ENCODE measurements at regions not wholly inside any gene's neighbourhood (a gene's known extent, or its start where the extent isn't known, plus 50 kb on each side); places are given as distances from the start of the nearest gene placed in this dataset.
"Not testable (repeated sequence)": the region's sequence is repeated elsewhere in the genome, so short reads cannot be mapped to it uniquely, and the experiment has no call there.

DNA sequence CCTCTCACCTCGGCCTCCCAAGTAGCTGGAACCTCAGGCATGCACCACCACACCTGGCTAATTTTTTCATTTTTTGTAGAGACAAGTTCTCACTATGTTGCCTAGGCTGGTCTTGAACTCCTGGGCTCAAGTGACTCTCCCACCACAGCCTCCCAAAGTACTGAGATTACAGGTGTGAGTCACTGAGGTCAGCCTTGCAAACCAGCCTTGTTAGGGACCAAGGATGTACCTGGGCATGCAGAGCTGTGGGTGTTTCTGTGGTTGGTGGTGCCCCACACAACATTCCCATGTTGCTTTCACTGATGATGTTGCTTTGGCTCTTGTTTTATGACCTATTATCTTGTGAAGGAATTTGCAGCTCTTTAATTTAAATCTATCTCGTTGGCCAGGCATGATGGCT lies 54.8 kb downstream of the OTUD1 start:
- DNase-seq: no peak

DNA sequence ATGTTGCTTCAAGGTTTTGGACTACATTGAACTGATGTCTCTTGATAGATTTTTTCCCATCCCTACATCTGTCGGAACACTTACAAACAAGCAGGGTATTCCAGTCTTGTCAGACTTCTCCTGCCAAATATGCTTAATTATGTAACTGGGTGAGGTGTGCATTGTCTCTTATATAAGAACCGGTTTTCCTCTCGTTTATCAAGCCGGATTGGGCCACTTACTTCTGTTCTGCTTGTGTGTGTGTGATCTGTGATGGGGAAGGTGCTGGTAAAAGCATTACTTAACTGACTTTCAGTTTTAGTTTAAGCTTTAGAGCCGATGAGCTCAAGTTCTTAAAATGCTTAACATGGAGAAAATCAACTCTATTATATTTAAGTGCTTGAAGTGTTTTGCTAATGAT lies 57.9 kb downstream of the OTUD1 start:
- no peak for DNase-seq

DNA sequence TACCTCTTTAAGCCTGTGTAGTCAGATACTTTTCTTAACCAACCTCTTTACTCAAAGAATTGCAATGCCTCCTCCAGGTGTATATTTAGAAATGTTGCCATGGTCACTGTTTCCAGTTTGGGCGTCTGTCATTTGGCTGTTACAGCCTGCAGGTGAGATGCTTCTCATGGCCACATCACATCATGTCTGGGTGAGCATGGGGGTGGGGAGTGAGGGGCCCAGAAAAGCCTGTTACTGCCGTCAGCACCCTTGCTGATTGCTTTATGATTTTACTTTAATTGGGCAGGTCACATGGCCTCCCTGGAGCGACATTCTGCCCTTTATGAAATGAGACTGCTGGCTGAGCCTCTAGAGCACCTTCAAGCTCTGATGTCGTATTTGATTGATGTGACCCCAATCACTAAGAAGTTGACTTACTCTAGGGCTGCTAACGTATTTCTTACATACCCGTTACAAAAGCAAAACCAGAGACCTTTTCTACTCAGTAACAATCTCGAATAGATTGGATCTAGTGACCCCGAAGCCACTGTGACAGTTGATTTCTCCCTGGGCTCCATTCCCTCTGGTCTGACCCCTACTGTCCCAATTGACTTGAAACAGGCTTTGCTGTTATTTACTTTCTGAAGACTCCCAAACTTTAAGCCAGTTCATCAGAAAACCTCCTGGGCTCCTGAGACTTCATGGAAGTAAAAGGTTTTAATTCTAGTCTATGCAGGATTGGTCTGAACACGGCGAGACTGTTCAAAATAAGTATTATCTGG lies 60.7 kb downstream of the OTUD1 start:
- DNase-seq: no peak

DNA sequence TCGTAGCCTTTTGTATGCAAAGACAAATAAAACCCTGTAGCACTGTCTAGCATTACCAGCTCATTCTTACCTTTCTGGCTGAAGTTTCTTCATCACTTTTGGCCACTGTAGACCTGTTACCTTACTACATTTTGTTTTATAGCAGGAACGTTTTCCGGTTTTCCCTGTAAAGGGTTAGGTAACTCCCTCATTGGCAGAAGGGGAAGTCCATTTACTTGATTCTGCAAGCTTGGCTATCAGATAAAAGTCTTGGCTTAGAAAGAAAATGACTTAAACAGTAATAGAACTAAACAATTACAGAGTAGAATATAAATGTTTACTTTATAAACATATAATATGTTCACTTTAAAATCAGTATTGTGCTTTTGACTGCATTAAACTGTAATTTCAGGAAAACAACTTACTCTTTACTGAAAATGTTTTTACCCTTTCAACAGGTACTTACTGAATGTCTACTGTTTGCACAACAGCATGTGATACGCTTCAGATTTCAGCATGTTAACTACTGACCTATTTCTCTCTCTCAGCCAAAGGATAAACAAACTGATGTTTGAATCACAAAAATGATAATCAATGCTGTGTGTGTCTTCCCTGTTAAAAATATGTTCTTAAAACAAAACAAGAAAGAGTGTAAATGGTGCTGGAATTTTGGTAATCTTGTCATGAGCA lies 67.1 kb downstream of the OTUD1 start:
- no peak for DNase-seq

DNA sequence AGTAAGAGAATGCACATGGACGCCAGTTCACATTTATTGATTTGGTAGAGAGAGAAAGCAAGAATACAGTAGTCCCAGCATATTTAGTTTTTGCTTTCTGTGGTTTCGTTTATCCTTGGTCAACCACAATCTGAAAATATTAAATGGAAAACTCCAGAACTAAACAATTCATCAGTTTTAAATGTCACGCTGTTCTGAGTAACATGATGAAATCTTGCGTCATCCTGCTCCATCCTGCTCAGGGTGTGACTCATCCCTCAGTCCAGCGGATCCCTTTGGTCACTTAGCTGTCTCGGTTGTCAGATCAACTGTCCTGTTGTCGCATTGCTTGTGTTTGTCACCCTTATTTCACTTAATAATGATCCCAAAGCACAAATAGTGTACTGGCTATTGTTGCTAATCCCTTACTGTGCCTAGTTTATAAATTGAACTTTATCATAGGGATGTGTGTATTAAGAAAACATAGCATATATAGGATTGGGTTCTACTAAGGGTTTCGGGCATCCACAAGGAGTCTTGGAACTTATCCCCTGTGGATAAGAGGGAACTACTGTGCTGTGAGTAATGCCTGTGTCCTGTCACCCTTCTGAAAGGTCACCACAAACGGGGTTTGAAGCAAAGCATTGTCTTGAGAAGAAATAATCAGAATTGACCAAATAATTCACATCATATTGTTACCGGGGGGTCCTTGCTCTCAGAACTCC lies 73.6 kb downstream of the OTUD1 start:
- peak; percentile 96 for DNase-seq

DNA sequence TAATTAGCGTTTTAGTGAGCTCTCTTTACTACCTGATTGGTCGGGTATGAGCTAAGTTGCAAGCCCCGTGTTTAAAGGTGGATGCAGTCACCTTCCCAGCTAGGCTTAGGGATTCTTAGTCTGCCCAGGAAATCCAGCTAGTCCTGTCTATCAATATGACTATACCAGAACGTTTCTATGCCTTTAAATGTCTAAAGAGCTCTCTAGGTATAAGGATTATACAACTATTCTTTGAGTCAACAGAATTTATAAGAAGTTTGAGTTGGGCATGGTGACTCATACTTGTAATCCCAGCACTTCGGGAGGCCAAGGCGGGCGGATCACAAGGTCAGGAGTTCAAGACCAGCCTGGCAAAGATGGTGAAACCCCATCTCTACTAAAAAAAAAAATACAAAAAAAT lies 74.7 kb downstream of the OTUD1 start:
- not testable (repeated sequence) for DNase-seq

DNA sequence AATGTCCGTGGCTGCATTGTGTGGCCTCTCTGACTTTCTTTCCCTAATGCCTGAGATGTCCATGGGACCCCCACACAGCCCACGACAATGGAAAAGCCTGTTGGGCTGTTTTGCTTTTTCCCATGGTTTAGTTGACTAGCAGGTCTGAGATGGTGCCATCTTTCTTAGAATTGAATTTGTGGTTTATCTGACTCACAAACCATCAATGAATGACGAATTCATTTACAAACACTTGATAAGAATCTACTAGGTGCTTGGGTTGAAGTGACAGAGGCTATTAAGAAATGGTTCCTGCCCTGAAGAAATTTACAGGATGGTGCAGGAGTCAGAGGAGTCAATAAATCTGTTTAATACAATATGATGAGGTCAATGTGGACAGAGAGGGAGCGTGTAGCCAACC lies 75.4 kb downstream of the OTUD1 start:
- DNase-seq: no peak

DNA sequence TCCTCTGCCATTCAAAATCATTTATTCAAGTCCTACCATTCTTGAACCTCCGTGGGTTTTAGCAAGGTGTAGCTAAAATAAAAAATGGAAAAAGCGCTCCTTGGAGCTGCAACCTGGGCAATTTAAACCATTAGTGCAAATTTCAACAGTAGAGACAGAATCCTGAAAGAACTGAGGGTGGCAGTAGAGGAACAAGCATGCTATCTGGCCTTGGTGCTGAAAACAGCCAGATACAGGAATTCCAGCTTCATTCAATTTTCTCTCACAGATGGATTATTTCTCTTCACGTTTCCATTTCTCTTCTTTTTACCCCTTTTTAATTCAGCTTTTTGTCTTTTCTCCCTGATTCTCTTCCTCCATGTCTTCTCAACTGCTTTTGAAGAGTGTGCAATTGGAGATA lies 77.7 kb downstream of the OTUD1 start:
- DNase-seq: peak; percentile 33

DNA sequence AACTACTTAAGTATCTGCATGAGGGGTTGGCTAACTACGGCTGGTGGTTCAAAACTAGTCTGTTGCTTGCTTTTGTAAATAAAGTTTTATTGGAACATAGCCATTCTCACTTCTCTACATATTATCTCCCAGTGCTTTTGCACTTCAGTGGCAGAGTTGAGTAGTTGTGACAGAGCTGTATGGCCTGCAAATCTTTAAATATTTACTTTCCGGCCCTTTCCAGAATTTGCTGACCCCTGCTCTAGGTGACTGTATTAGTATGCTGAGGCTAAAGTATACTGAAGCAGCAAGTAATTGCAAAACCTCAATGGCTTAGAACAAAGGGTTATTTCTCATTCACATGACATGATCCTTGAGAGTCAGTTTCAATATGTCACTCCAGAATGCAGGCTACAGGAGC lies 78.3 kb downstream of the OTUD1 start:
- no peak for DNase-seq

DNA sequence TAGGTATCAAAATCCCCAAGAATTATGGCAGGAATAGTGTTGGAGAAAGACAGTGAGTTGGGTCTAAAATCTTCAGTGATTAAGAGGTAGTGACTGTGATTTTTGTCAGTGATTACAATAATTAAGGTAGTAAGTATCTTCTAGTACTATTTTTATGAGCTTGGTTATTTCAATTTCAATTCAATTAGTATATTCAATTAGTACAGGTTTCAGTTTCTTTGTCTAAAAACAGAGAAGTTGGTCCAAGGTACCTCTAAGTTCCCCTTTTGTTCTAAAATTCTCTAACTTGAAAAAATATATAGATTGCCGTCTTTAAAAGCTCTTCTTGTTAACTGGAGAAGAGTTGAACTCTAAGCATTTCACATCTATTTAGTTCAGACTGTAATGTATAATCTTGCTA lies 82.9 kb downstream of the OTUD1 start:
- no peak for DNase-seq

DNA sequence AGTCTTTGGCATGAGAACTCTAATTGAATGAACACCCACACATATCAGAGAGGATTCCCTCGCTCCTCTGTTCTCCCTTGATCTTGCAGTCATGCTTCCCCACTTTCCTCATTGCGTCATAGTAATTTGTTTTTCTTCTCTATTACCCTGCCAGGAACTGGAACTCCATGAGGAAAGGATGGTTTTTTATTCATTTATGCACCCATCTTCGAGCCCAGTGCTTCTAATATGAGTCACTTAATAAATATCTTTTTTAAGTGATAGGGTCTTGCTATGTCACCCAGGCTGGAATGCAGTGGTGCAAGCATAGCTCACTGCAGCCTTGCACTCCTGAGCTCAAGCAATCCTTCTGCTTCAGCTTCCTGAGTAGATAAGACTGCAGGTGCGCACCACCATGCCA lies 83.5 kb downstream of the OTUD1 start:
- DNase-seq: no peak

DNA sequence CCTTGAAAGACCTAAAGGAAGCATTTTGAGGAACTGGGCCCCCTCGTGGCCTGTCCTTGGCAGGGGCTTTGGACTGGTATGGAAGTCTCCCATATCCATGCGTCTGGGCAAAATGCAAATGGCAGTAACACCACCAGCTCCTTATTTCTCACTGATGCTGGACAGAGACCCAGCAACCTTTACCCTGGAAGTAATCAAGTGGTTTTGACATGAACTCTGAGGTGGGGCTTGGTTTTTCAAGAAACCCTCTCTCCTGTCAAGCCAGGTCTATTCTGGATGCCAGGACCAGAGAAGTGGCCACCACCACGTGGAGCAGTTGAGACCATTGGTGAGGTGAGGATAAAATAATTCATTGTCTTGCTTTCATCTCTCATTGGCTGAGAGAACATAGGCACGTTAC lies 84.4 kb downstream of the OTUD1 start:
- no peak for DNase-seq

DNA sequence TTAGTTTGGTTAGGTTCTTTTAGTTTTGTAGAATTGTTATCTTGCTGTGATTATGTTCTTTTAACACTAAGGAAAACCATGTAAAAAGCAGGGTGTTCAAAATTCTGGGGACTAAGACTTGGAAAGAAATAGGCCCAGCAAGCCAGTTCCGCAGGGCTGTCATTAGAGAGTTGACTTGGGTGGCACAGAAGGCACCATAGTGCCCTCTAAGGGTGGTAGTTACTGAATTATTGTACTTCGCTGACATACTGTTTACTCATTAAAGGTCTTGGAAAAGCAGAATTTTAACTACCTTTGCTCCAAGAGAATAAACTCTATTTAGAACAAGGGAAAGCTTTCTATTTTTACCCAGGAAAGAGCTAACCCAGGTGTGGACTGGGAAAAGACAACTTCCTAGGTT lies 86.5 kb downstream of the OTUD1 start:
- DNase-seq: peak; percentile 58

DNA sequence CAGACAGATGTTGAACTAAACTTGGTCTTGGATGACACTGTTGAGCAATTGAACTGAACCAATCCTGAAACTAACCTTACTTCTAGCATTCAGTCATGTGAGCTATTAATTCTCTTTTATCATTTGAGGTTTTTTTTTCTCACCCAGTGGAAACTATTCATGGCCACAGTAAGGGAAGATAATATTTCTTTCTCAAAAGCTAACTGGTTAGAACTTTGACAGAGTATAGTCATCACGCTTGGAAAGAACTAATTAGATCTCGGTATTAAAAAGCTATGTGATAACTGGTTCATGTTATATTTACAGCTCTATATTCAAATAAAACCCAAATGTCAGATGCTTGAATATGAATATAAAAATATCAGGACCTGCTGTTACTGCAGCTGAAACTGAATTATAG lies 89.5 kb downstream of the OTUD1 start:
- DNase-seq: no peak

DNA sequence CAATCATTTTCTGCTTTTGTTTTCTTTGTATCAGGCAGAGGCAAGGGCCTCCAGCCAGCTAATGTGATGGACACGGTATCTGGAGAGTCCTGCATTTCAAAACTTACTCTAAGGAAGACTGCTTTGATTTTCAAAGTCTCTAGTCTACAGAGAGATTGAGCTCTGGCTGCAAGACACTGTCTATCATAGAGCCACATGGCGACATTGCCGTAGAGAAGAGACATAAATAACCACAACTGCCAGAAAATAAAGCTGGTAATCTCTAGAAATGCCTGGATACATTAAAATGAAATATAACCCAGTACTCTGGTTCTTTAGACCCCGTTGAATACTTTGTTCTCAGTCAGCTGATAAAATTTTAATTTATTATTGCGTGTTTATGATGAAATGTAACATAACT lies 90.8 kb downstream of the OTUD1 start:
- DNase-seq: no peak

DNA sequence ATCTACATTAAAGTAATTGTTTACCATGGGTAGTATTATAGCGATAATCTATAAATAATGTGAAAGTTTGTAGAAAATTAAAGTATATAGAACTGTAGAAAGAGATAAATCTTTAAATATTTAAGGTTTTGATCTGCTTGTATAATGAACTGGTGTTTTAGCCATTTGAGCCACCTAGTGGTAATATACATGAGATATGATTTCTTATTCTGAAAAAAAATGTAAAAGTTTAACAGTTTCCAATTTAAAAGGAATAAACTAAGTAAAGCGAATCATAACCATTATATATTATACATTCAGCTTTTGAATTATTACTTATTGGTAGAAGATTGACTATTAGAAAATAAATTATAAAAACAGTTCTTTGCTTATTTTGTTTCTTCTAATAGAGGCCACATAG lies 91.2 kb downstream of the OTUD1 start:
- DNase-seq: no peak

DNA sequence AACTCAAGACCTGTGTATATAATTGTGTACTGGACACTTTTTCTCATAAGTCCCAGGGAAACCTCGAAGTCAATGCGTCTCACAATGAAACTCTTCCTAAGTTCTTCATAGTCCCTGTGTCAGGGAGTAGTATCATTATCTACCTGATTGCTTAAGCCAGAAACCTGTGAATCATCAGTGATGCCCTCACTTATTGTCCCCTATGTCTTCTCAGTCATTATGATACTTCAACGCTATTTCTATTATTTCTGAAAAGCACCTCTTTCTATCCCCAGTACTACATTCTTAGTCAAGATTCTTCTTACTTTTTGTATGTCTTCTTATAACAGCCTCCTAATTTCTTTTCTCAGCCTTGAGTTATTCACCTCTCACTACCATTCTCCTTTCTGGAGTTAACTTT lies 94.3 kb downstream of the OTUD1 start:
- DNase-seq: no peak

DNA sequence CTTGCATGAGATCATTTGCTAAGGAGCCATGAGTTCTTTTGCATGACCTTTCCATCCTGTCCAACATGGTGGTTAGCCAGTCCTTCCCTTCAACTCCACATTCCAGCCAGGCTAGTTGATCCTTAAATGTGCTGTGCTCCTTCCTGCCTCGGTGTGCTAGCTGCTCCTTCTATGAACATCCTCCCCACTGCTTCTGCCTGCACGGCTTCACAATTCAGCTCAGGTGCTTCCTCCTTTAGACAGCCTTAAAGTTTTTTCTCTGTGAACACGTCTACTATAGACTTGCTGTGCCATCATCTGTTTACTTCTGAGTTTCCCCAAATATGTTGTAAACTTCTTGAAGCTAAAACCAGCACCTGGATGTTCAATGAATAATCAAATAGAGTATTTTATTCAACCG lies 95.5 kb downstream of the OTUD1 start:
- no peak for DNase-seq

DNA sequence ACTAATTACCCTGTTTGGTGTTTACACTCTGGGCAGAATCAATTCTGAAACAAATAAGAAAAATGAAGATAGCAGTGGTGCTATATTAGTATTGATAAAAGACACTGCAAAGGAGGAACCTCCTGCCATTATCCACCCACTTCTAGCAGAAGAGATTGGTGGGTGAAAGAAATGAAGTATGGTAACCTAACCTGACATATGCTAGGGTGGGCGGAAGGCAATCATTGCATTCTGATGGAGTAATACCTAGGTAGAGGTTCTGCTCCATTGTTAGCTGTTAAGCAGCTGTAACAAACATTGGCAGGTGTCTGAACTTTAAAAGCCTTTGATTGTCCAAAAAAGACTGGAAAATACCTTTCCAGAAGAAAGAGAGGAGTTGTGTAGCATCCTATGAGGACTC lies 95.9 kb downstream of the OTUD1 start:
- no peak for DNase-seq

DNA sequence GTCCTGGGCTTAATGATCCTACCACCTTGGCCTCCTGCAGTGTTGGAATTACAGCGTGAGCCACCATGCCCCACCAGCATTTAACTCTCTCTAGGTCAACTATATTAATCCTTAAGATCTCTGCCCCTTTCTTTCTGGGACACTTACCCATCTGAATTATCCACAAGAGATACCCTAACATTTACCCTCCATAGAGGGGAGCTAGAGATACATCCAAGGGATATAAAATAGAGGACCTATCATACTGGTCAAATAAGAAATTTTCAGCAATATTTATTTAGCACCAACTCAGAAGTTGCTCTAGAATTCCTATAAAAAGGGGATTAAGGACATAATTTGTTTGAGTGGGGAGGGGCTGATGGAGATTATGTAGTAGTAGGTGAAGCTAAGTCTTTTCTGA lies 96.5 kb downstream of the OTUD1 start:
- DNase-seq: no peak

DNA sequence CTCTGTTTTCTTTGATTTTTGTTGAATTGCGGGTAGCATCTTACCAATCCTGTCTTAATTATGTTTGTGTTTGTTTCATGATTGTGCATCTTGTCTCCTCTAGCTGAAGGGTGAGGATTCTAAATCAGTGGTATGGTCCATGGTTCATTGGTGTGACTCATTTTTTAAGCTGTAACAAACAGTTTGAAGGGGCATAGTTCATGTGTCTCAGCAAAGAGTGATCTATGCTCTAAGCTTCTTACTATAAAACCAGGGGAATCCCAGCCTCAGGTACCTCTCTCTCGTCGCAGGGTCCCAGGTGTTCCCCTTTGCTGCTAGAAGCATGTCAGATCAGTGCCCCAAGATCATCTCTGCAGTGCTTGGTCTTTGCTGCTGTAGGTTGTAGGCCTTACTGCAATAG lies 100.1 kb downstream of the OTUD1 start:
- no peak for DNase-seq

DNA sequence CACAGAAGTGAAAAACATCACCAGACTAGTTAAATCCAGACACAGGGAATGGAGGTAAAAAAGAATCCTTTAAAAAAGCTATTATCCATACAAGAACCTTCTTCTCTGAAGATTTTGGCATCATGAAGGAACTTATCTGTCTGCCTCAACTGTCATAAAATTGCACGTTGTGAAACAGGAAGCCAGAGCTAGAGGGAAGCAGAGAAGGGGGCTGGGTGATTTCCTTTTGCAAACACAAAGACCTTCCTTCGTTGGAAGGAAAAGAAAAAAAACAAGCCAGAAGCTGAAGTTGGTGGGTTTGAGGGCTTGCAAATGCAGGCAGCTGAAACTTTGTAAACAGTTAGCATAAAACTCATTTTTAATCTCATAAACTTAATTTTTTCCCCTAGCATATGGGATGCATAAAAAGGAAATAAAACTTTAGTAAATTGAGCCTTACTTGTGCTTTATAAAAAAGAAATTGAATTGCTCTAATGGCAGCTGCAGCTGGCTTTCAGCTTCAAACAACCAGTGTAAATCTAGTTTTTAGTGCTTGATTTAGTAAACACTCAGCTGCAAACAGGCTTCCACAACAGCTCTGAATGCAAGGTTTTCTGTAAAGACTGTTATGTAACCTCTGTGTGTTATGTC lies 101.6 kb downstream of the OTUD1 start:
- peak; percentile 29 for DNase-seq

DNA sequence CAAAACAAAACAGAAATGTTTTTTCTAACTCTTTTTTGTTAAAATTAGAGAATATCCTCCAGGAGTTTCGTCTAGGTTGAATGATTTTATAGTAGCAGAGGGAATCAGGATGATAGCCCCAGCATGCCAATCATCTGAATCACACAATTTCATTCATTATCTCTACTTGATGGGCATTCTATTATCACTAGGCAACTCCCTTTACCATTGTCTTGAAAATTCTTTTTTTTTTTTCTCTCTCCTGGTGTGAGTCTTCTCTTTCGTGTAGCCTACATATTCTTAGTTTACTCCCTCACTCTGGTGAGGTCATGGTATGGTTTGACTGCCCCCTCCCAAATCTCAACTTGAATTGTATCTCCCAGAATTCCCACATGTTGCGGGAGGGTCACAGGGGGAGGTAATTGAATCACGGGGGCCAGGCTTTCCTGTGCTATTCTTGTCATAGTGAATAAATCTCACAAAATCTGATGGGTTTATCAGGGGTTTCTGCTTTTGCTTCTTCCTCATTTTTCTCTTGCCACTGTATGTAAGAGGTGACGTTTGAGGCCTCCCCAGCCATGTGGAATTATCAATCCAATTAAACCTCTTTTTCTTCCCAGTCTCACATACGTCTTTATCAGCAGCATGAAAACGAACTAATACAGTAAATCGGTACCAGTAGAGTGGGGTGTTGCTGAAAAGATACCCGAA lies 105.0 kb downstream of the OTUD1 start:
- DNase-seq: peak; percentile 13

All from inflammatory macrophage treated with lipopolysaccharide for 4 hours (primary cell).